Stomach (tissue), 4 donors: ENCODE measurements at regions not wholly inside any gene's neighbourhood (a gene's known extent, or its start where the extent isn't known, plus 50 kb on each side); places are given as distances from the start of the nearest gene placed in this dataset.

Source experiments
- EP300 ChIP-seq: sonication (generic); formaldehyde crosslinking; IDR thresholded peaks from one replicate; pipeline ENCODE4 v1.6.1; 2017; ENCODE audit warnings: antibody characterized with exemption
- POLR2A ChIP-seq, 4 donors: fragments of 450-650 bp; IDR thresholded peaks; one replicate each; pipeline ENCODE4 v1.6.1; 2016; ENCODE audit warnings: antibody characterized with exemption in 4 of 4, control low read depth in 2 of 4, mild to moderate bottlenecking in 1 of 4, moderate library complexity in 1 of 4
- POLR2AphosphoS5 ChIP-seq, 3 donors: sonication (generic); formaldehyde crosslinking; IDR thresholded peaks; one replicate each; pipeline ENCODE4 v1.6.1; 2016; ENCODE audit warnings: antibody characterized with exemption in 3 of 3
- TF ChIP-seq, protein P1 (sequence below), 7 experiments: fragments of 450-650 bp in 4 of 7; fragments of 200-600 bp in 3 of 7; sonication (generic) in 3 of 7; IDR thresholded peaks; one replicate each; pipeline ENCODE4 v1.5.1; 2016 to 2019; ENCODE audit warnings: antibody characterized with exemption in 7 of 7, control low read depth in 2 of 7, mild to moderate bottlenecking in 1 of 7

GRCh38 chr16:75780669-75781068 is 54.4 kb upstream of the CPHXL start:
- TF ChIP-seq, protein P1, sequence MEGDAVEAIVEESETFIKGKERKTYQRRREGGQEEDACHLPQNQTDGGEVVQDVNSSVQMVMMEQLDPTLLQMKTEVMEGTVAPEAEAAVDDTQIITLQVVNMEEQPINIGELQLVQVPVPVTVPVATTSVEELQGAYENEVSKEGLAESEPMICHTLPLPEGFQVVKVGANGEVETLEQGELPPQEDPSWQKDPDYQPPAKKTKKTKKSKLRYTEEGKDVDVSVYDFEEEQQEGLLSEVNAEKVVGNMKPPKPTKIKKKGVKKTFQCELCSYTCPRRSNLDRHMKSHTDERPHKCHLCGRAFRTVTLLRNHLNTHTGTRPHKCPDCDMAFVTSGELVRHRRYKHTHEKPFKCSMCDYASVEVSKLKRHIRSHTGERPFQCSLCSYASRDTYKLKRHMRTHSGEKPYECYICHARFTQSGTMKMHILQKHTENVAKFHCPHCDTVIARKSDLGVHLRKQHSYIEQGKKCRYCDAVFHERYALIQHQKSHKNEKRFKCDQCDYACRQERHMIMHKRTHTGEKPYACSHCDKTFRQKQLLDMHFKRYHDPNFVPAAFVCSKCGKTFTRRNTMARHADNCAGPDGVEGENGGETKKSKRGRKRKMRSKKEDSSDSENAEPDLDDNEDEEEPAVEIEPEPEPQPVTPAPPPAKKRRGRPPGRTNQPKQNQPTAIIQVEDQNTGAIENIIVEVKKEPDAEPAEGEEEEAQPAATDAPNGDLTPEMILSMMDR (IDR thresholded peaks at IDR 0.05) = no peak
- no peak for TF ChIP-seq POLR2AphosphoS5 (IDR thresholded peaks at IDR 0.05)
- no peak for TF ChIP-seq POLR2A (IDR thresholded peaks at IDR 0.05)
- no peak for TF ChIP-seq EP300
